GM21576 (cell line): ENCODE measurements at regions not wholly inside any gene's neighbourhood (a gene's known extent, or its start where the extent isn't known, plus 50 kb on each side); places are given as distances from the start of the nearest gene placed in this dataset.
"Not testable (repeated sequence)": the region's sequence is repeated elsewhere in the genome, so short reads cannot be mapped to it uniquely, and the experiment has no call there.

ENCODE experiments used
- ATAC-seq: cut with Tn5 transposase; IDR thresholded peaks from one replicate; pipeline ENCODE4 v1.9.1; 2021; ENCODE audit warnings: mild to moderate bottlenecking, moderate library complexity; ENCODE audit not compliant: unreplicated experiment

DNA sequence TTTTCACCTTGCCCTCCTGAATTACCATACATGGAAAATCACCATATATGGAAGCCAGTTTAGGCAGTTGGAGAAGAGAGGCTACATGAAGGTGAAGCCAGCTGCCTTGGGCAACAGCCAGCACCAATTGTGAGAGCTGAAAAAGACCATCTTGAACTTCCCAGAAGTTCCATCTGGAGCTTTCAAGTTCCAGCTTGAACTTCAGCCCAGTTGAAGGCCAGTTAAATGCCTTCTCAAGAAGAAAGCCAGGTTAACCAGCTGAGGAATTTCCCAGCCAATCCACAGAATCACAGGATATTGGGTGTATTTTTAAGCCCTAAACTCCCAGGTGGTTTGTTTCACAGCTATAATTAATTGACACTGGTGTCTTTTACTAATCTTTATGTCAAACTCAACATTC is 713.6 kb upstream of the MIR17HG start:
- no peak for ATAC-seq

DNA sequence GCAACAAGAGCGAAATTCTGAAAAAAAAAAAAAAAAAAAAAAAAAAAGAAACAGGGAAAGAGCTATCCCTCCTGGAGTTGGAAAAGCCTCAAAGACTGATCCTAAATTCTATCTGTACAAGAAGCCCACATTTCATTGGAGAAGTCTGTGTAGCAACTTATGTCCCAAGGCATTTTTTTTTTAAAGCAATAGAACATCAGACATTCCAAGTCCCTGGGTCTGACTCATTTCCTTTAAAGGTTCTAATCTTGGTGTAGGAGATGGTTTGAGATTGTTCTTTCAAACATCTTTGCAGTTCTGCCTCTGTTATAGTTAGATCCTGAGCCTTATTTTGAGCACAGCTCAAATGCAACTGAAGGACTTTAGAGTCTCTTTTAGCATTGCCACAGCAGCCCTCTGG is 706.5 kb upstream of the MIR17HG start:
- no peak for ATAC-seq

DNA sequence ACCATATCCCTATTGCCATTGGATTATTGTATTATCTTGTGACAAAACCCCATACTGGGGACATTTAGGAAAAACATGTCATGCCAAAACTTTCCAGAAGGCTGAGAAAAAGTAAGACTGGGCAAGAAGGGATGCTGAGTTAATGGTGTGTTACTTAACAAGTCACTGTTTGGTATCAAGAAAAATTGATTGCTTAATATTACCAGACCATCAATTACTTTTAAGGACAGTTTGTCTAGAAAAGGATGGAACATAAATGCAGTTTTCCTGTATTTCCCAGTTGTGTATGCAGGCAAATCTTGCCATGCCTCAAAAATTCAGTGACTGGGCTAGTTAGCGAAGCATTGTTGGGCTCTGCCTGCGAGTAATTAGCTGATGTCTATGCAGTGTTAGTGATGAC is 705.6 kb upstream of the MIR17HG start:
- no peak for ATAC-seq

DNA sequence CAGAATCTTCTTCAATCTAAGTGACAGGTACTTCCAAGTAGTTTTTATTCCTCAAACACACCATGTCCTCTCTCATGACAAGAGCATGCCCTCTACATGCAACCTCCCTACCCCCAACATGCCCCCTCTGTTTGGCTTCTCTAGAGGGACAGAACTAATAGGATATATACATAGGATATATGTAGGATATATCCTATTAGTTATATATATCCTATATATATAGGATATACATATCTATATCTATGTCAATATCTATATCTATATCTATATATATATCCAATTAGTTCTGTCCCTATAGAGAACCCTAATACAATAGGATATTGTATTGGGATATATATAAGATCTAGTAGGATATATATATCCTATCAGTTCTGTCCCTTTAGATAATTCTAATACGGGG is 701.9 kb upstream of the MIR17HG start:
- no peak for ATAC-seq

DNA sequence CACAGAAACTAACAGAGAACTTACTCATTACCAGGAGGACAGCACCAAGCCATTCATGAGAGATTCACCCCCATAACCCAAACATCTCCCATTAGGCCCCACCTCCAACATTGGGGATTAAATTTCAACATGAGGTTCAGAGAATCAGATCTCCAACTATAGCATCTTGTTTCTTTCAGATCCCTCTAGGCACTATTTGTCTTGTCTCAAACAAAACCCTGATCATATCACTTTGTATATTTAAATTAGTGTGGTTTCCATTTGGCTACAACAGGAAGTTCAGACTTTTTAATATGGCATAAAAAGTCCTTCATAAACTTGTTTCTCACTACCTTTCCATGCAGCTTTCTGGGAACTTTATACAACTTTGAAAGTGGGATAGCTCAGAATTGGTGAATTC is 699.0 kb upstream of the MIR17HG start:
- ATAC-seq, result no peak

DNA sequence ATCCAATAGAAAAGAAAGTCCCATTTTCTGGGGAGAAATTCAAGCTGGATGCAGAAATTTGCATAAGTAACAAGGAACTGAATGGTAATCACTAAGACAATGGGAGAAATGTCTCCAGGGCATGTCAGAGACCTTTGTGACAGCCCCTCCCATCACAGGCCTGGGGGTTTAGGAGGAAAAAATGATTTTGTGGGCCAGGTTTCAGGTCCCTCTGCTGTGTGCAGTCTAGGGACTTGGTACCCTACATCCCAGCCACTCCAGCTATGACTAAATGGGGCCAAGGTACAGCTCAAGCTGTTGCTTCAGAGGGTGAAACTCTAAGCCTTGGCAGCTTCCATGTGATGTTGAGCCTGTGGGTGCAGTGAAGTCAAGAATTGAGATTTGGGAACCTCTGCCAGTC is 695.5 kb upstream of the MIR17HG start:
- no peak for ATAC-seq

DNA sequence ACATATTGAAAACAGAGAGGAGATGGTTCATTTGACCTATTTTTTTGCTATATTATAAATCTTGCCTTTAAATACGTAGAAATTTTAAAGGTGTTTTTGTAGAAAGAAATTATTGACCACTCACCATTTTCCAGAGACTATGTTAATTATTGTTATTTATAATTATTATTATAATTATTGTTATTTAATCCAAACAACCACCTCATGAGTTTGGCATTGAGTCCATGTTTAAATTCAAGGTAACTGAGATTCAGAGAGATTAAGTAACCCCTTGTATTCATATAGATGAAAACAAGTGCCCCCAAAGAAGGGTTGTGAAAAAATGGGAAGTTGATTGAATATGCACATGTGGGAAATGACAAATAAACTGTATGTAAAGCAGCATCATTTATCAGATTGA is 692.5 kb upstream of the MIR17HG start:
- no peak for ATAC-seq

DNA sequence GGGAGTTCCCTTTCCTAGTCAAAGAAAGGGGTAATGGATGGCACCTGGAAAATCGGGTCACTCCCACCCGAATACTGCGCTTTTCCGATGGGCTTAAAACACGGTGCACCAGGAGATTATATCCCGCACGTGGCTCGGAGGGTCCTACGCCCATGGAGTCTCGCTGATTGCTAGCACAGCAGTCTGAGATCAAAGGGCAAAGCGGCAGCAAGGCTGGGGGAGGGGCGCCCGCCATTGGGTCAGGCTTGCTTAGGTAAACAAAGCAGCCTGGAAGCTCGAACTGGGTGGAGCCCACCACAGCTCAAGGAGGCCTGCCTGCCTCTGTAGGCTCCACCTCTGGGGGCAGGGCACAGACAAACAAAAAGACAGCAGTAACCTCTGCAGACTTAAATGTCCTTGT is 683.3 kb upstream of the MIR17HG start:
- ATAC-seq, result not testable (repeated sequence)

DNA sequence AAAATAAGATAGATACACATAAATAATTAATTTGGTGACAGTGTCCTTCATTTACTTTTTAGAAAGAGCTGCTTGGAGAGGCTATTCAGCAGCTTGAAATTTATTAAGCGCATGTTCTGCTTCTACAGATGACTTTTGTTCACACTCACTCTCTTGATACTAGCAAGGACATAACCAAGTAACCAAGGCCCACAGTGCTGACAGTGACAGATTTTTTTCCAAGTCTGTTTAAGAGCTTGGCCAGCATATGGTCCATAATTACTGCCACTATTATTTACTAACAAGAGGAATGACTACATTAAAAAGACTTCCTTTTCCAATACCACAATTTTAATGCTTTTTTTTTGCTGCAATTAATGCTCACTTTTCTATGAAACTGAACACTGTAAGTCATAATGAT is 673.7 kb upstream of the MIR17HG start:
- ATAC-seq, result no peak

DNA sequence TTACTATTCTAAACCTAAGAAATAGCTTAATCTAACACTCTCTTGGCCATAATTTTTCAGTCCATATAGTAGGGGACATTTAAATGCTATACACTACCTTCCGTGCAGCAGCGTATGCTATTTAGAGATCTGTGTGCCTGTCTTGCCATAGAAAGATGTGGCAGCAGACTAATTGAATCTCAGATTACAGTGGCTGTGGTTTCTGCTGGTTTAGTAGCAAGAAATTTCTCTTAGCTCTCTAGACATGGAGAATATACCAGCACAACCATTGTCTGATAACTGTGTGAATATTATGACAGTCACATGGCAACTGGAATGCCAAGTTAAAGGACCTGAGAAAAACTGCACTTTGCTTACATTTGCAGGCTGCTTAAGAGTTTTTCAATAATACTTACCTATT is 672.4 kb upstream of the MIR17HG start:
- ATAC-seq, result no peak

DNA sequence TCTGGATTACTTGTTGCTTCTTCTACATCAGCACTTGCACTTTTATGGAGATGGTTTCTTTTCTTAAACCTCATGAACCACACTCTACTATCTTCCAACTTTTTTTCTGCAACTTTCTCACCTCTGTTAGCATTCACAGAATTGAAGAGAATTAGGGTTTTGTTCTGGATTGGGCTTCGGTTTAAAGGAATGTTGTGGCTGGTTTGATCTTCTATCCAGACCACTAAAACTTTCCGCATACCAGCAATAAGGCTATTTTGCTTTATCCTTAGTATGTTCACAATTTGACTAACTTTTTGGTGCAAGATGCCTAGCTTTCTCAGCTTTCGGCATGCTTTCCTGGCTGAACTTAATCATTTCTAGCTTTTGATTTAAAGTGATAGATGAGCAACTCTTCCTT is 666.7 kb upstream of the MIR17HG start:
- ATAC-seq, result no peak

DNA sequence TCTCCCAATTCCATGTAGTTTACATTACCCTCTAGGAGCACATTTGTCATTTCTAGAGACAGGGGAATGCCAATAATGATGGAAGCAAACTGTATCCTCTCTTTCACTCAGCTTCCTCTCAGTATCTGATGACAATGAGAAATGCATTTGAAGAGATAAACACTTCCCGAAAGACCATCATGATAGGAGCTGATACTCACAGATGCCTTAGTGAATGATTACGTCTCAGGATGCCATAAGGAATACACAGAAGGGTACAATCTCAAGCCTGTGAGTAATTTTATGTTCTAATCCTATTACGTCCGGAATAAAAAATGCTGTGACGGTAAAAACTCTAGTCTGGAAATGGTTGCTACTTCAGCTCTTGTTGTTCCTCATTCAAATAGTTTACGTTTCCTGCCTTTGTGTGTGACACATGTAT is 663.8 kb upstream of the MIR17HG start:
- no peak for ATAC-seq

DNA sequence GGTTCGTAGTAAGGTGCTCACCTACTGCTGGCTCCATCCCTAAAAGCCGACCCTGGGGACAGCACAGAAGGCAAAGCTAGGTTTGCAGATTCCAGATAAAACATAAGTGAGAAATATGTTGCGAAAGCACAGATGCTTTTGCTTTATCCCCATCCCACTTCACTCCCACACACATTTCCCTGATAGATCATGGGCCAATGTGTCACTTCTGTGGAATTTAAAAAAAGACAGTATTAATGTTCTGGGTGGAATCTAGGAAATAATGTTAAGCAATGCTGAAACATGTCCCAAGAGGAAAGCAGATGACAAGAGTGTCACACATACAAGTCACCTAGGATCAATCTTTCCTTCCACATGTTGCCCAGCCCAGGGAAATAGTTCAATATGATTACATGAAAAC is 661.0 kb upstream of the MIR17HG start:
- ATAC-seq, result no peak

DNA sequence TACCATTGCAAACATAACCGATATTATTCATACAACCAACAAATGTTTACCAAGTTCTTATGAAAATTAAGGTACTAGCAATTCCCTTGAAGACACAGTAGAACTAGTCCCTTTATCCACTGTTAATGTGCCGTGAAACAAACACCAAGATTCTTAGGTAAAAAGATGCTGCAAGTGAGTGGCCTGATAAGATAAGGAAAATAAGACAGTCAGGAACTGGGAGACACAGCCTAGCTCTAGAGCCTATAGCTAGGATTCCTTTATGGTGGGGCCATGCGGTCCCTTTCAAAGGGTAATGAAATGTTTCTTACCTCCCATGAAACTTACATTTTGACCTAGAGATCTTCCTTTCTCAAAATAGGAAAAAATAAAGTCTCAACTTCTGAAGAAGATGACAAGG is 658.4 kb upstream of the MIR17HG start:
- ATAC-seq, result no peak

DNA sequence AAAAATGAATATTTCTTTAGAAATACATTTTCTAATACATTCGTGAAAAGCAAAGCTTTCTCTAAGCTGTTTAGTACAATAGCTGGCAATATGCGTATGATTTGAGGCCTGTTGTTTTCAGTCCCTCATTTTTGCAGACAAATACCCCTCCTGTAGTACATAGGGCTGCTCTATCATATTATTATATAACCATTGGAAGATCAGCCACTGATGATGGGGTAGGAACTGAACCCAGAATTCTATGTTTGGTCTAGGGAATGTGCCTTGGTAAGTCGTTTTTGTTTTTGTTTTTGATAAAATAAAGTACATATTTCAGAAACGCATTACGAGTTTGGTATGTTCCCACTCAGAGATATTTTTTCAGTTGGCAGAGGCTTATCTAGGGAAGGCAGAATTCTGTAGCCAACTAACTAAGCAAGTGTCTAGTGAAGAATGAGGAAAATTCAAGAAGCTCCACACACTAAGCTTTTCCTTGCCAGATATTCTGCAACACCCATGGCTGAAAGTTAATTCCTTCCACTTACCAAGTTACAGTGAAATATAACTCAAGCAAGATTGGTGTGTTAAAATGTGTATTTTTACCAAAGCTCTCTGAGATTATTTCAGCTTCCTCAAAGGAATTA is 656.9 kb upstream of the MIR17HG start:
- no peak for ATAC-seq

DNA sequence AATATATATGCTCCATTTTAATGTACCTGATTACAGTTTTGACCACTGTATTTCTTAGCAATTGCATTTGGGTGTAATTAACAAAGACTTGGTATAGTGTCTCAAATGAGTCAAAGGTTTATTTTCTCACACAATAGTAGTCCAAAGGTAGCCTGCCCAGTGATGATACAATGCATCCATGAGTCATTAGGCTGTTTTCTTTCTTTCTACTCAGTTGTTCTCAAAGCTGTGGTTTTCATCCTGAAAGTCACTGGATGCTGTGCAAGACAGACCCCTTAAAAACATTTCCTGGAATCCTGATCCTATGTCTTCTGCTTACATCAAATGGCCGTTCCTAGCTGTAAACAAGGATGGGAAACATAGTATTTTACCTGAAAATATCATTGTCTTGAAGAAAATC is 651.2 kb upstream of the MIR17HG start:
- ATAC-seq, result no peak

DNA sequence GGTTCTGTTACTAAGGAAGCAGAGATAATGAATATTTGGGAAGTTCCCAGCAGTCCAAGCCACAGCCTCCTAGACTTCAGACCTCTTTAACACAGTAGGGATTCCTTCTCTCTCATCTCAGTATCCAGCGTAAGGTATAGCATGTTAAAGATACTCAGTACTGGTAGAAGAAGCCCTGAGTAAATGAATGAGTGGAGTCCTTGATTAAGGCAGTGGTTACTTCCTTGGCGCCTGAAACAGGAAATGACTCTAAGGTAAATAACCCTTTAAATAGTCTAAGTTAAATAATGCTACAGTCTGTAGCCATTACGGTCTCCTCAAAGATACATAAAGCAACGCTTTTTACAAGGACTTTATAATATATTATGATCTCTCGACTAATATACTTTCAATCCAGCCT is 650.8 kb upstream of the MIR17HG start:
- ATAC-seq, result no peak

DNA sequence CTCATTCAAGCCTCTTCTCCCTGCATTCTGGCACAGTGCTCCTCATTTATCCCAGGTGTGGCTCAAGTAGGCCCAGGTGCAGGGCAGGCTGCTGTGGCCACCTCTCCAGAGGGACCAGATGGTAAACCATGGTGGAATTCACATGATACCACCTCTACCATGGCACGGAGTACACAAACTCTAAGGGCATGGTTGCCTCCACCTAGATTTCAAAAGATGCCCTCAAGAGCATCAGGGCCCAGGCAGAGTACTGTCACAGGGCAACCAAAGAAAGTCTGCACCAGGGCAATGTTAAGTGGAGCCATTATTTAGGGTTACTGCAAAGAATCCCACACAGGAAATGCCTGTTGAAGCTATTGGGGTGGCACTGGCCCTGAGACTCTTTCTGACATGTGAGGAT is 647.1 kb upstream of the MIR17HG start:
- ATAC-seq, result no peak

DNA sequence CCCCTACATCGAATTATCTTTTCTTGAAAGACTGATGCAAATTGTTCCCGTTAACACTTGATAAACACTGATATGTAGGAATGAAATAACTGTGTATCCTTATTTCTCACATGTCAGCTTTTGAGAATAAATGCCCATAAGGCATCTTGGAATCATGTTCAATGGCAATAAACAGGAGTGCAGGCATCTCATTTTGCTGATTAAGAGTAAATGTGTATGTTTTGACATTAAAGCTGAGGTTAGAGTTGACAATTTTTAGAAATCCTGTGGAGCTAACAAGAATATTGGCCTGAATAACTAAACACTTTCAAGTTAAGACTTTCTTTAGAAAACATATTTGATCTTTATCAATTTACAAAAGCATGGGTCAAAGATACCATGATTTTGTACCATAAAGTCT is 646.2 kb upstream of the MIR17HG start:
- no peak for ATAC-seq

DNA sequence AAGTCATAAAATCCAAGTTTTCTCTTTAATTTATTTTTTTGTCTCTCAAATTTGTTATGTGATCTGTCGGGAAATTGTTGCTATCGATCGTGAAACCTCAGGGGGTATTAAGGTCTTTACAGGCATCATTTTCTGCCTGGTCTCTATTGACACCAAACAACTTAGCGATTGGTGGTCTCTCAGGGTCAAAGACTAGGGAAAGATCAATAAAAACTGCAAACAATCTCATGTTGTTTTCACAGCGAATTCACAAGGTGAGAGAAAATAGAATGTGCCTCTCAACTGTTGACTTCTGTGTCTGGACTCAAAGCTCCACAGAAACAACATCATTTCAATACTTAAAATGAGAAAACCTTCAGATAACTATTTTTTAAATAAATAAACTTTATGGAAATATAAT is 645.4 kb upstream of the MIR17HG start:
- ATAC-seq, result no peak

DNA sequence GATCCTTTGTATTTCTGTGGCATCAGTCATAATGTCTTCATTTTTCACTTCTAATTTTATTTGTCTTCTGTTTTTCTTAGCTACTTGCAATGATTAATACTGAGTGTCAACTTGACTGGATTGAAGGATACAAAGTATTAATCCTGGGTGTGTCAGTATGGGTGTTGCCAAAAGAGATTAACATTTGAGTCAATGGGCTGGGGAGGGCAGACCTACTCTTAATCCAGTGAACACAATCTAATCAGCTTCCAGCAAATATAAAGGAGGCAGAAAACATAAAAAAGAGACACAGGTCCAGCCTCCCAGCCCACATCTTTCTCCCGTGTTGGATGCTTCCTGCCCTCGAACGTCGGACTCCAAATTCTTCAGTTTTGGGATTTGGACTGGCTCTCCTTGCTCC is 640.9 kb upstream of the MIR17HG start:
- ATAC-seq, result no peak

DNA sequence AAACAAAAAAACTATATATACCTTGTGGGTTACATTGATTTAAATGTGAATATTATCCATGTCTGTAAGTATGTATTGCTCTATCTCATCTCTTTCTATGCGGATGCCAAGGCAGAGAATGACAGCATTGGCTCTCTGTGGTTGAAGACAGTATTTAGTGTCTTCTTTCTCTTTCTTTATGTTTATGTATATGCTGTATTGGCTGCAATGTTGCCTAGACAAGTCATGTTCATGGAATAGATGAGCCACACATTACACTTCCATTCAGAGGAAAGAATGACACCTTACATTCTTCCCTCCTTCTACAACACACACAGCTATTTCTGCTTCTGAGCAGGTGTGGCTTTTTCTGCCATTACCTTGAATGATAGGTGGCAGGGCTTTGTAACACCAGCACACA is 639.4 kb upstream of the MIR17HG start:
- no peak for ATAC-seq

DNA sequence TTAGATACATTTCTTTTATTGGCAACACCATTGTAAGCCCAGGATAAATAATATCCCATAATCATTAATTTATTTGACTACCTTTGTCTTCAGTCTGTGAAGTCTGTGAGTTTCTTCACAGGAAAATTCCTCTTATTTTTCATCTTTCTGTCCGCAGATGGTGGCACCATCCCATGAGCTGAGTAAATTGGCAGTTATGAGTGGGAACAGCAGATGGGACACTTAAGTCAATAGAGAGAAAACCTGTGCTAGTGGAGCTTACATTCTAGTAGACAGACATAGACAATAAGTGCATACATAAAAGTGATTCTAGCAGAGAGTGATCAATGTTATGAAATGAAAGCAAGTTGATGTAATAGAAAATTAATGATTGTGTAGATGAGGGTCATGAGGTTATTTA is 638.2 kb upstream of the MIR17HG start:
- no peak for ATAC-seq
